ENCODE measurements at regions not wholly inside any gene's neighbourhood (a gene's known extent, or its start where the extent isn't known, plus 50 kb on each side); places are given as distances from the start of the nearest gene placed in this dataset.

GRCh38 chr9:13990331-13990730 is 323.6 kb downstream of the NFIB start:
- no peak for TF ChIP-seq CTCF (IDR thresholded peaks at IDR 0.05; ENCODE audit: low read depth, low read length)
- no peak for TF ChIP-seq EZH2phosphoT487 (IDR thresholded peaks at IDR 0.05; ENCODE audit: low read depth)

Measured in OCI-LY3 (cell line).